Ureter (tissue), 1 donor: ENCODE measurements at regions not wholly inside any gene's neighbourhood (a gene's known extent, or its start where the extent isn't known, plus 50 kb on each side); places are given as distances from the start of the nearest gene placed in this dataset.

Experiments
- DNase-seq: peaks from one replicate; pipeline ENCODE4 v3.0.0-alpha.2; 2020; ENCODE audit warnings: low spot score
- donor health status: DM: yes; HTN: yes; CAD: no.

GRCh38 chr2:65652066-65652465 lies 219.7 kb upstream of the SPRED2 start:
- DNase-seq = no peak

GRCh38 chr2:65649811-65650589 lies 217.6 kb upstream of the SPRED2 start:
- DNase-seq = no peak

- no peak for DNase-seq
Measured at GRCh38 chr2:65647249-65647842, 214.9 kb upstream of the SPRED2 start.

GRCh38 chr2:65640793-65641103 lies 208.3 kb upstream of the SPRED2 start:
- no peak for DNase-seq

DNA sequence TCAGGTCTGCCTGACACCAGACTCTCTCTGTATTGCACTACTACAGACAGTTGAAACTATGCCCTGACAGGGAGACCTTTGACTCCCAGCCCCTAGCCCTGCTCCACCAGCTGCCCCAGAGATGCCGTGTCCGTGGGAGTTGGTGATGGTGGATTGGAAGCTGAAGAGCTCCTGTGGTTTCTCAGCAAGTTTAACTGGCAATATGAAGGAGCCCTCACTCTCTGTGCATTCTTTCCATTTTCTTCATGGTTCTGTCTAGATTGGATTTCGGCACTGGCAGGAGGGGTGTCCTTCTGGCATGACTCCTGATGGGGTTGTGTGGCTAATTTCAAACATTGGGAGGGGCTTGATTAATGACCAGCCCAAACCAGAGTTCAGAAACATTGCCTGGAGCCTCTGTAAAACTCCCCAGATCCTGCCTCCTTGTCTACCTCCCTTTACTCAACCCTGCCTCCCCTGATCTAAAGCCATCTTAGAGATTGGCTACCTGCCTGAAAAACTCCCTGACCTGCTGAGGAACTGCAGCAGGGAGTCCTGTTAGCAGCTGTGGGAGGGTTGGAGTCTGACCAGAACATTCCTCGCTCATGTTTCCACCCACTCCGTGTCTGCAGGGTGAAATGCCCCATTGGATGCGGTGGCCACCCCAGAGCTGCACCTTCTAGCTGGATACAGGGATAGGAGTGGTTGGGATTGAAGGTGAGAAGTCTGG lies 206.9 kb upstream of the SPRED2 start:
- DNase-seq = no peak

- DNase-seq = no peak
Measured at GRCh38 chr2:65638443-65638842, 206.0 kb upstream of the SPRED2 start.

DNA sequence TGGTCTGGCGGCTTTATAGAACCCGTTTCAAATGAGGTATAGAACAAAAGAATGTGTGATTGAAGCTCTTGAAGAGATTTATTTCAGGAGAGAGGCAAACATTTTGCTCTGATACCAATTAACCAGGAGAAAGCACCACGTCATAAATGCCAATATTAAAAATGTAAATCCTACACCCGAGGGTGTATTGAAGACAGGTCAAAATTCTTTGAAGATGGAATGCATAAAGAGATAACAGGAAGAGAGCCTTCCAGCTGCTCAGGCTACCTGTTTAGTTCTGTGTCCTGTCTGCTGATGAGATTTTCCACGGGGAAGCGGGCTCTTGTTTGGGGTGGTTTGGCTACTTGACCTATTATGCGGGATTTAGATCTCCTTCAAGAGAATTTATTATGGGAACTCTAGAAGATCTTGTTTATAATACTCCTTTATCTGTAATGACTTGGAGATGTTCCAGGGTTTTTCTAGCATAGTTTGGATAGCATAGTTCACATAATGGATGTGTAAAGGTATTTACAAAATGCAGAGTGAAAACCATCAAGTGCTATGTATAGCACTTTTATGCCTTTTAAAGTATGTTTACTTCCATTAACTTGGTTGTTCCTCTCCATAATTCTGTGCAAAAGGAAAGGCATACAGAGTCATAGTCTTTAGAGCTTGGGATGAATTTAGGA lies 204.5 kb upstream of the SPRED2 start:
- DNase-seq = no peak

DNA sequence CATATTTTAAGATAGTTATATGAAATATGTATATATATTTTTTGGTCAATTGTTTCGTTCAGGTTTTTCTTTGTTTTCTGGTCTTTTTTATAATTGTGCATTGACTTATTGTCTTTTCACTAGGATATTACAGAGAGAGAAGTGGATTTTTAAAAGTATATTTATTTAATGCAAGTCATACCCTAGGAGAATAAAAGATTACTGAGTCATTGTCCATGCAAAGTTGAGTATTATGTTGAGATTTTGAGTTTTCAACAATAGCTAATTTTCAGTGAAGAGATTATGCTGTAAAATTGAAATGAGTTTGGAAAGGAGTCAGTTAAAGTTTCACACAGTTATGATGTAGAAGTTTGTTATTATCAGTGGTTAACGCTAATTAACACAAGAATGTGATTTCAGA lies 203.6 kb upstream of the SPRED2 start:
- DNase-seq = no peak

- no peak for DNase-seq
Measured at GRCh38 chr2:65634304-65634703, 201.9 kb upstream of the SPRED2 start.

- DNase-seq = no peak
Measured at GRCh38 chr2:65630643-65631042, 198.2 kb upstream of the SPRED2 start.

DNA sequence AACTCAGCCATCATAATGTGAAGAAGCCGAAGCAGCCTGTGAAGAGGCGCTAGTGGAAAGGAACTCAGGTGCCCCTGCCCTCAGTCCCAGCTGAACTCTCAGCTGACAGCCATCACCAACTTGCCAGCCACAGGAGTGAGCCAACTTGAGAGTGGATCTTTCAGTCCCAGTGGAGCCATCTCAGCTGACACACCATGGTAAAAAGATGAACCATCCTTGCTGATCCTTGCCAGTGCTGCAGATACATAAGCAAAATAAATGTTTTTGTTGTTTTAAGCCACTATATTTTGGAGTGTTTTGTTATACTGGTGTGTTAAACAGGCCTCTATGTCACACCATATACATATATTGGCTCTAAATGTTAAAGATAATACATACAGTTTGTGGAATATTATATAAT lies 195.8 kb upstream of the SPRED2 start:
- DNase-seq = no peak

DNA sequence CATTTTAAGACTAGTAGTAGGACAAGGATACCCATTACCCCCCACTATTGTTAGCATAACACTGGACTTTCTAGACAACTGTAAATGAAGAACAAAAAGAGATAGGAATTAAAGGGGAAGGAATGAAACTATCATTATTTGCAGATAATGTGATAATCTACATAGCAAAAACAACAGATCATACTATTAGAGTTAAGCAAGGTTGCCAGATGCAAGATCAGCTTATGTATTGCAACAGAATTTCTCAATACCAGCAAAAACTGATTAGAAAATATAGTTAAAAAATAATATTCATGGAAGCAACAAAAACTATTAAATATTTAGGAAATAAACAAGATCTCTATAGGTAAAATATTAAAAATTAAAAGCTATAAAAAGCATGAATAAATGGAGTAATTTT lies 194.4 kb upstream of the SPRED2 start:
- DNase-seq = no peak

GRCh38 chr2:65625982-65626381 lies 193.6 kb upstream of the SPRED2 start:
- DNase-seq = no peak

DNA sequence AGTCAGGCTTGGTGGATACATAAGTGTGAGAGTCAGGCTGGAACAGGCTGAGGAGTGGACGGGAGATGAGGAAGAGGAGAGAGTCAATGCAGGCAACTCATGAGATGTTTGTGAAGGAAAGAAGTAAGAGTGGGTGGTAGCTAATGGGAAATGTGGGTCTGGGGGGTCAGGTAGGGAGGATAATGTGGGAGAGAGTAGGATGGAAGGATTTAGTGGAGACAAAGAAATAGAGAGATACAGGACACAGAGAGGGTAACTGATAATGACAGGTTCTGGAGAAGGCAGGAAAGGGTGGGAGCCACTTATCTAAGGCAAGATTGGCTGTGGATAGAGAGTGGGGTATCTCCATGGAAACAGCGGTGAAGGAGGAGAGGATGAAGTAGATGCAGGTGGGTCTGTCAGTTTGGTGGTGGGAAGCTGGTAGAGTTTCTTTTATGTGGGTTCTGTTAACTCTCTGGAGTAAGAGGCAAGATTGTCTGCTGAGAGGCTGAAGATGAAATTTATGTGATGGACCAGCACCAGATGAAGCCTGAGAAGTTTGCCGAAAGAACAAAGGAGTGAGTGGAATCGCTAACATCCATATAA lies 190.6 kb upstream of the SPRED2 start:
- no peak for DNase-seq

DNA sequence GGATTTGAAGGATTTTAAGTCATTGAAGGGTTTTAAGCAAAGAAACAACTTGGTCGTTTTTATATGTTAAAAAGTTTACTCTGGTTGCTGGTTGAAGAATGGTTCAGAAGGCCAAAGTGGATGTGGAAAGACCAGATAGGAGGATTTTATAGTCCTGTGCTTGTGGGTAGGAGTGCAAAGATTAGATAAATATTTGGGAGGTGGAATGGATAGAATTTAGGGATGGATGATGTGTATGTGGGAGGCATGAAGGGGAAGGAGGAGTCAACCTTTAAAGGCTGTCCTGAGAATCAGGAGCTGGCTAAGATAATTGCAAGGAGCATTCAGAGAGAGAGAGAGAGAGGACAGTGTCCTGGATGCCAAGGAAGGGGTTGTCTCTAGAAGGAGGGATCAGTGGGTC lies 190.1 kb upstream of the SPRED2 start:
- DNase-seq = no peak

GRCh38 chr2:65620524-65620923 lies 188.1 kb upstream of the SPRED2 start:
- no peak for DNase-seq

DNA sequence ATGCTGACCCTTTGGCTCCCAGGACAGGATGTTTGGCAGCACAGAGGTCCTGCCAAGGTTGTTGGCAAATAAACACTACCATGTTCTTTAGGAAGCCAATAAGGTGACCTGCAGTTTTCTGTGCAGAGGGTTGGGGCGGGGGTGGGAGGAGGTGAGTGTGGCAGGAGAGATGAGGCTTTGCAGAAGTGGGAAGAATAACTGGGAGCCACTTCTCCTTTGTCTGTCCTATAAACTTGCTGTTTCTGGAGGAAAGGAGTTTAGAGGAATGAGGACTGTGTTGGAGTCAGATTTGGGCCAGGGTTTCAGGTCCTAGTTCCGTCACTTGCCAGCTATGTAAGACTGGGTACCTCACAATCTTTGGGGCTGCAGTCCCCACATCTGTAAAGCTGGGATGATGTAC lies 187.6 kb upstream of the SPRED2 start:
- no peak for DNase-seq

GRCh38 chr2:65615602-65616001 lies 183.2 kb upstream of the SPRED2 start:
- no peak for DNase-seq

- DNase-seq = no peak
Measured at GRCh38 chr2:65613968-65614555, 181.7 kb upstream of the SPRED2 start.

- DNase-seq = no peak
Measured at GRCh38 chr2:65611488-65611887, 179.1 kb upstream of the SPRED2 start.

DNA sequence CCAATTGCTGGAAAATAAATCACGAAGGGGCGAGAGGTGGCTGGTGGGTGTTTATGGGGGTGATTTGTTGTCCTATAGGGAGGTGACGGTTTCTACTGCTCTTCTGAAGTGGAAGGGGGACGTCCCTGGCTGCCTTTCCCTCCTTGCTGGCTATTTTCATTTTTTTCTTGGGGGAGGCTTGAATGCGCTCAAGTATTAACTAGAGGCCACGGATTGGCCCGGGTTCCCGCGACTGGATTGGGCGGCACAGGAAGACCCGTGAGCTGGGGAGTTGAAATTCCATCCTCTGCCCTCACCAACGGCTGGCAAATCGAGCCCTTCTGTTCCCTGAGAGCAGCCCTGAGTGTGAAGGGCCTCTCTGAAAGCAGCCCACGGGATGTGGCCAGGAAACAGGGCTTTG lies 176.5 kb upstream of the SPRED2 start:
- no peak for DNase-seq

GRCh38 chr2:65608466-65608865 lies 176.1 kb upstream of the SPRED2 start:
- DNase-seq = no peak
